CD4-positive, alpha-beta T cell treated with Interleukin-10 for 1 hour (primary cell): ENCODE measurements at regions not wholly inside any gene's neighbourhood (a gene's known extent, or its start where the extent isn't known, plus 50 kb on each side); places are given as distances from the start of the nearest gene placed in this dataset.

Experiments used
- DNase-seq: peaks from one replicate; pipeline ENCODE4 v3.0.0-alpha.2; 2020

DNA sequence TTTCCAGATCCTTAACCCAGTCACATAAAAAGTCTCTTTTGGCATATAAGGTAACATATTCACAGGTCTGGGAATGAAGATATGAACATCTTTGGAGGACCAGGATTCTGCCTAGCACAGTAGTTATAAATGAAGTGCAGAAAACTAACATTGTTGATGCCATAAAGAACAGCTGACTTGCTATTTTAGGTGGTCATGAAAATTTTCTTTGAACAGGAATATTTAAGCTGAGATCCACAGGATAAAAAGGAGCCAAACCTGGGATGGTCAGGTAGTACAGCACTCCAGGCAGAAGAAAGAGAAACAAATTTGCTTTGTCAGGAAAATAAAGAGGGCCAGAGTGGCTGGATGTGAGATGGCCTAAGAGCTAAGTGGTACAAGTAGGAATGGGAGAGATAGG is 80.0 kb downstream of the CENPW start:
- no peak for DNase-seq

DNA sequence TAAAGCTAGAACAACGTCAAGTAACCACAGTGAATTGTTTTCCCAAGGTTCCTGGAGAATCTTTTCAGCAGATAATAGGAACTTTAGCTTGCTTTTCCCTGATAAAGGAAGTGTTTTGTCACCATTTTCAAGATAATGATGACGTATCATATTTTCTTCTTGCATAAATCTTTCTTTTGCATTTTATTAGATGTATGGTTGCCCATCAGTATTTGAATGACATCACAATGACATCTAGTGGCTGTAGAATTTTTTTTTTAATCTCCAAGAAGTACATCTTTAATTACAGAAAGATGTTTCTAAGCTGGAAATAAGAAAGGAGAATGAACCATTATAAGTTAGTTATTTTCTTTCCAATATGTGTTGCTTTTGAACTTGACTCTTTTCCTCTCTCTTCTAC is 83.0 kb downstream of the CENPW start:
- no peak for DNase-seq

DNA sequence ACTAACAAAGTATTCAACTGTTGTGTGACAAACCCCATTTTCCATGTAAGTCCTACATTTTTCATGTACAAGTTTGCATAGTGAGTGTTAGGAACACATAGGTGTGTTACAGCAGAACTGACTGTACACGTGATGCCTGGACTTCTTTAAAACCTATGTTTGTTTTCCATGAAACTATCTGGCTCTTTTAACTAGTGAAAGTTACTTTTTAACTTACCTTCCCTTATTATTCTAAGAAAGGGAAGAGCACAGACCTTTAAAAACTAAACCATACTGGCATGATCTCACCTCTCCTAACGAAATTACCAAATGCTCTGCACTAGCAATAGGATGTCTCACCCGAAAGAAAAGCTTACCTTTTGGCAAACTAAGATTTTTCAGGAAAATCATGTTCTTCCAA is 87.8 kb downstream of the CENPW start:
- no peak for DNase-seq

DNA sequence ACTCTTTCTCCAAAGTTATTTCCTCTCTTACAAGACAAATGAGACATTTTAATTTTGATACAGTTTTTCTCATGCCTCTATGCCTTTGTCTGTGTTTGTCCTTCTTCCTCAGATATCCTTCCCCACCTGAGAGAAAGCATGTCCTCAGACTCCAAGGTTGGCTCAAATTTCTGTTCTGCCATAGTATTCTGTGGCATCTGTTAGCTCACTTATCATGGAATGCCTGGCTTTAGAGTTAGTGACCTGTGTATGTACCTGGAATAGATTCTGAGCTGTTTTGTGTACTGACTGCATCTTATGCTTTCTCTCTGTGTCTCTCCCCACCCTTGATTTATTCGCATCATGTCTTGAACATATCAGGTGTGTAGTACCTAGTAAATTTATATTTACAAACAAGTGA is 90.0 kb downstream of the CENPW start:
- DNase-seq, result no peak

DNA sequence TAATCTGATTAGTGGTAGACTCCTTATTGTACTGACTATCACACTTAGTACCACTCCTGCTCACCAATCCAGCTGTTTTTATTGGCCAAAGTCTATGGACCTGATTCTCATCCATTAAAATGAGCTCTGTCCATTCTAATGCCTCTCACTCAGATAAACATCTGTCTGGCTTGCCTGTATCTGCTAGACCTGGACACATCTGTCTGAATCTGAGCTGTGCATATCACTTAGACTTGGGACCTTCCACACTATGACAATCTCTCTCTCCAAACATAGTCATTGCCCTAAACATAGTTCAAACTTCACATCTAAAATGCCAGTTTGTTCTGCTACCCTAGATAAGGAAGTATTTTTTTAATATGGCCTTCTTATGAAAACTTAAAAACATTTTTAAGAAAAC is 92.6 kb downstream of the CENPW start:
- DNase-seq, result no peak

DNA sequence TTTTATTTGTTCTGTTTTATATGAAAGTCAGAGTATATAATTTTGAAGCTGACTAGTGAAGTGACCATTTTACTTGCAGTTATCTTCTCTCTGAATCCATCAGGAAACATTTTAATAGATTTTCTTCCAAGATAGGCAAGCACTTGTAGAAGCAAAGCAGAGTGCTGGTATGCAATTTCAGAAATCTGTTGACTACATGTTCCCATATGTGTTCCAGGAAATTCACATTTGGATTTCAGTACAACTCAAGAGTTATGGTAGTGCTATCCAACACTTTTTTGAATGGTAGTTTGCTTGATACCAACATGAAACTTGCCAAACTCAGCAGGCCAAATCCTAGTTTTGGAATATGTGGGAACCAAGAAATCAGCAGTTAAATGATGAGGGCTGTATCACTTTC is 94.0 kb downstream of the CENPW start:
- no peak for DNase-seq

DNA sequence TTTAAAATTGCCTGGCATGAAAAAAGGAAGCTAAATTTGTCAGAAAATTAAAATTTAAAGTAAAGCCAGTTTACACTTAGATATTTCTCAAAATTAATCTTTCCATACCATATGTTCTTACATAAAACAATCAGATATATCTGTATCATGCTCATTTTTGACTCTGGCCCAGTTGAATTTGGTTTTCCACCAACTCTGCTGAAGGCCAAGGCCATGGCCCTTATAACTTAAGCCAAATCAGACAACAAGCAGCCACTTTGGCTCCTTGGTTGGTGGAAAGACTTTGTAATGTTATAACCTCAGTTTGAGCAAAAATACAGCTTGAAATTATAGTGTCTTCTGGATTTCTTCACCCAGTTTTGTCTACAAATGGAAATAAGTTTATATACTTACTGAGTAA is 97.3 kb downstream of the CENPW start:
- no peak for DNase-seq

DNA sequence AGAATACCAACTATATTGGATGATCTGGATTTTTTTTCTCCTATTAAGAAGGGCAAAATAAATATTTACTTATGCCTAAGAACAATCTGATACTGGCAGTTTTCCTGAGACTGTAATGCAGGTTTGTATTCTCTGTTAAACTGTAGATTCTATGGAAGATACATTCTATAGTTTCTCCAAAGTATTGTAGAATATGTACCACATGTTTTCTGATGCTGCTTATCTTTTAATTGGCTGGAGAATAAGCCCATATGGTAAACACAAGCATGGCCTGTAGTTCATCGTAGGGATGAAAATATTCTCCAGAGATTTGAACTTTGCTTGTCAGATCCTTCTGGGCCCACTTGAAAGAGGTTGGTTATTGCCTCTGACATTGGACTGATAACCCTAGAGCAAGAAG is 99.1 kb downstream of the CENPW start:
- DNase-seq, result no peak

DNA sequence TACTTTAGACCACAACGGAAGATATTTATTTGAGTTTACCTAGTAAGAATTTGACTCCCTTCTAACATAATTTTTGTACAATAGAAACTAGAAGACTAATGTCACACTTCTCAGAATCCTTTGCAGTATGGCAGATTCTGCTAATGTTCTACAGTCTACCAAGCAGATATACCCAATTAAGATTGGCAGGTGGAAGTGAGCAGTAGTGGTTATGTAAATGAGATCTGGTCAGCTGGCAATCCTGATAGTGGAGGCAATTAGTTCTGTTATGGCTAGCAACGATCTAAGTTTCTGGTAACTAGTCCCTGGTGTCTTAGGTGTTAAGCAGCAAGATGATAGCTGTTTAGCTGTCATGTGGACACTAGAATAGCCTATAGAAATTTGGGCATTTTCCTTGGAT is 101.0 kb downstream of the CENPW start:
- no peak for DNase-seq

DNA sequence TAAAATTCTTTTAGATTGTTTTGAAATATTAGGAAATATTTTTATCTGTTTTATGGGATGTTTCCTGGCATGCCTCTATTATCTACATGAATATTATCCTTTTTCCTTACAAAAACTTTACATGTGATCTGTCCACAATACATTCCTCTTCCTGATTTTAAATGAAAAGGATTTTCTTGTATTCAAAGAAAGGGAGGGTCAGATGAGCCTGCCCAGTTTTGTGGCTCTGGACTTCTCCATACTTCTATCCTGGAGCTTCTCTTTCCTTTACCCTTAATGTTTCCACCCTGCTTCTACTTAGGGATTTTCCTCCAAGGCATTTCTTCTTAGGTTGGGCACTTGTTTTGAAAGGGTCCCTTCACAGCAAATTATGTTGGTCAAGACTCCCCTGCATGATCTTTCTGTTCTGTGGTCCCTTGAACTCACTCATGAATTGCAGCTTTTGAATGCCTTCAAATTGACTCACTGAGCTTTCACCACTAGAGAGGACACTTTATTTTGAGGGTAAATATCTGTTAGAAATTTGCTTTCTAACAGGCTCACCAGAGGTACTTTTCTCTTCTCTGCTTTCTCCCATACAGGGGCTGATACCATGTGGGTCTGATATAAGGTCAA is 104.9 kb downstream of the CENPW start:
- DNase-seq, result no peak

DNA sequence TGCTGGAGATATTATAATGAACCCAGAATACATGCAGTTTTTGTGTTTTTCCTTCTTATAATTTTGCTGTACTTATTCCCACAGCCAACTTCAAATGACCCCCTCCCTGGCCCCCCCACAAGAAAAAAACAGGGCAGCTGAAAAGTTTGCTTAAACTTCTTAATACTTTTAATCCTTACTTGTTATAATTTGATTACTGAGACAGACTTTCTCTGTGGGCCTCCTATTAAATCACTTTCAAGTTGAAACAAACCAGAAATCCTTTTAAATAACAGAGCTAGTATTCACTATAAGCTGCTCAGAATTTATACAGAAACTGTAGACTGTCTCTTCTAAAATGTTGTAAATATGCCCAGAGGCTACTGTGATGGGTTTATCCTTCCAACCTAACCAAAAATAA is 106.3 kb downstream of the CENPW start:
- no peak for DNase-seq

DNA sequence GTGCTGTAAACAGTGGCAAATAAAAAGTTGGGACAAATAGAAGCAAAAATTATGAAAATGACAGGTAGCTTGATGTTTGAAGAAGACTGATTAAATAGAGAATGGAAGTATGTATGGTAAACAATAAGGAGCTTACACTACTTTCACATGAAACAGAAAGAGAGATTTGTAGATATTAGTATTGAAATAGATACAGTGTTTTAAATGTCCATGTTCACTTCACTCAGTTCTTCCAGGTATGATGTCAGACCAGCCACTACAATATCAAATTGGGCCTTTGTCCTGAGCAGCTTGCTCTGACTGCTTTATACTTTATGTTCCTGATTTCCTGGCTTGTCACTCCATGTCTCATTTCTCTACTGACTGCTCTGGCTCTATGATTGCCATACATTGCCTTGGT is 107.5 kb downstream of the CENPW start:
- DNase-seq, result no peak

DNA sequence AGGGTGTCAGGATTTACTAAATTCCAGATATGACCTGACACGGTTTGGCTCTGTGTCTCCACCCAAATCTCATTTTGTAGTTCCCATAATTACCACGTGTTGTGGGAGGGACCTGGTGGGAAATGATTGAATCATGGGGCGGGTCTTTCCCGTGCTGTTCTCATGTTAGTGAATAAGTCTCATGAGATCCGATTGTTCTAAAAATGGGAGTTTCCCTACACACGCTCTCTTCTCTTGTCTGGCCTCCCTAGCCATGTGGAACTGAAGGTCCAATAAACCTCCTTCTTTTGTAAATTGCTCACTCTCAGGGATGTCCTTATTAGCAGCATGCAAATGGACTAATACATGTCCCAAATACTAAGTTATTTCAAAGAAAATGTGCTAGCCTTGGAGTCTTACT is 121.1 kb downstream of the CENPW start:
- DNase-seq, result no peak

DNA sequence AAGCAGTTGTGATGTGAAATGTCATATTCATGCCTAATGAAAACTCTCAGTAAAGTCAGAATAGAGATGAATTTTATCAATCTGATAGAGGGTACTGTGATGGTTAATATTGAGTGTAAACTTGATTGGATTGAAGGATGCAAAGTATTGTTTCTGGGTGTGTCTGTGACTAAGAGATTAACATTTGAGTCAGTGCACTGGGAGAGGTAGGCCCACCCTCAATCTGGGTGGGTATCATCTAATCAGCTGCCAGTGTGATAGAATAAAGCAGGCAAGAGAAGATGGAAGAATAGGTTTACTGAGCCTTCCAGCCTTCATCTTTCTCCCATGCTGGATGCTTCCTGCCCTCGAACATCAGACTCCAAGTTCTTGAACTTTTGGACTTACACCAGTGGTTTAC is 124.3 kb downstream of the CENPW start:
- no peak for DNase-seq

DNA sequence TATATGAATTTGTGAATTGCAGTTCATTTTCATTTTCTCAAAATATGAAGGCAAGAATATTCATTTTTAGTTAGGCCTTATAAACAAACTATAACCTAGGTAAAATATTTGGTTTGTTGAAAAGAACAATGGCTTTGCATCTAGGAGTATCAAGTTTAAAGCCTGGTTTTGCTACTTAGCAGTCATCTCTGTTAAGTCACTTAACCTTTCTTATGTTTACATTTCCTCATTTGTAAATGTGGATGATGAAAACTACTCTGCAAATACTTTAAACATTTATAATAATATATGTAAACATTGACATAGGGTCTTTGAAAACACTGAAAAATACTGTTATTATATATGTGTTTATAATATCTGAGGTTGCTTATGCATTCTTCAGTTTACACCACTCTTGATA is 135.5 kb downstream of the CENPW start:
- no peak for DNase-seq

DNA sequence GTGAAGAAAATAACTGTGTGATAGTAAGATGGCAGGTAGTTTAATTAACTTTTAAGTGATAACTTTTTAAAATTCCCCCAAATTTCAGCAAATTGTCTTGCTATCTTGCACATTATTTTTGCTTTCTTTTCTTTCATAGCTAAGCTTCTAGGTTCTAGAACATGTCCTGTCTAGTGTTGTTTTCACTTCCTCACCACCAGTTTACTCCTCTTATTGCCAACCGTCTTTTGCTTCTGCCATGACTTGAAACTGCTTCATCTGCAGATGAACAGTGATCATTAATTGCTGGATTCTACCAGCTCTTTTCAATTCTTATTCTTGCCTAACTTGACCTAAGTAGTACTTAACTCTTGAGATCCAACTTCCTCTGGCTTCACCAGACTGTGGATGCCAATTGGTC is 137.8 kb downstream of the CENPW start:
- no peak for DNase-seq

DNA sequence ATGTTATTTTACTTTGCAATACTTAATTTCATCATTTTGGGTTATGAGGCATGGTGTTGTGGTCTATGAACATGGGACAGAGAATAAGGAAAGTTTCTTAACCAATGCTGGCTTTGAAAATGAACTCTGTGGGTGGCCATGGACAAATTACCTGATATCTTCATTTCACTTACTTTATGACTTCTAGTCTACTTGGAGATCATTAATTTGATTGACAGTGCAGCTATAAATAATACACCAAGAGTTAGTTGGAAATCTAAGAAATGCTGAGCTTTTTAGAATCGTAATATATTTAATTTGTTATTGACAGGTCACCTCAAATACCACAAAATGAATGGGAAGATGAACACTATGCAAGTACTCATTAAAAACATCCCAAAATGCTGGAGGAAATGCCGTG is 140.4 kb downstream of the CENPW start:
- no peak for DNase-seq

DNA sequence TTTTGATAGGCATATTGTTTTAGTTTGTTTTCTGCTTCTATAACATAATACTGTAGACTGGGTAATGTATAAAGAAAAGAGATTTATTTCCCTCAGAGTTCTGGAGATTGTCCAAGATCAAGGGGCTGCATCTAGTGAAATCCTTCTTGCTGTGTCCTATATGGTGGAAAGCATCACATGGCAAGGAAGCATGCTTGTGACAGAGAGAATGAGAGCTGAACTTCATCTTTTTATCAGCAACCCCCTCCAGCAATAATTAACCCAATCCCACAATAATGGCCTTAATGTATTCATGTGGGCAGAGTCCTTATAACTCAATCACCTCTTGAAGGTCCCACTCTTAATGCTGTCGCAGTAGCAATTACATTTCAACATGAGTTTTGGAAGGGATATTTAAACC is 141.4 kb downstream of the CENPW start:
- no peak for DNase-seq

DNA sequence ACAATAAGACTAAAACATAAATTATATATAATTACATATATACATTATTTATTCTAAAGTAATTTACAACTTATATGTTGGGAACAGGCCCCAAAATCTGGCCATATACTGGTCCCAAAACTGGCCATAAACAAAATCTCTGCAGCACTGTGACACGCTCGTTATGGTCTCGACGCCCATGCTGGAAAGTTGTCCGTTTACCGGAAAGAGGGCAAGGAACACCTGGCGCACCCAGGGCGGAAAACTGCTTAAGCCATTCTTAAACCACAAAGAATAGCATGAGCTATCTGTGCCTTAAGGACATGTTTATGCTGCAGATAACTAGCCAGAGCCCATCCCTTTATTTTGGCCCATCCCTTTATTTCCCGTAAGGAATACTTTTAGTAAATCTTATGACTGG is 164.9 kb downstream of the CENPW start:
- DNase-seq, result no peak

DNA sequence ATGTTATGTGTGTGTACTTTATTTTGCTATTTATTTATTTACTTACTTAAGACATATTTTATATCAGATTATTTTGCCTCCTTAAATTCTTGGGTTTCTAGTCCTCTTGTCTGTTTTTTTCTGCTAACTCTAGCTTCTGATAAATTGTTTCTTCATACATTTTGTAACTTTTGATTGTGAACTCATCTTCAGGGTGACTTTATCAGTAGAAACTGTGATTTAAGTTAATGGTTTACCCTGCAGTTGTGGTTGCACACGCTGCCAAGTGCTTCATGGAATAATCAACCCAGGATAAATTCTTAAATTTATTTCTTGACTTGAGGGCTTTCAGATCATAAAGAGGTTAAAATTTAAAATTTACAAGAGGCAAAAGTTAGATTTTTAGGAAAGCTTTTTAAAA is 173.3 kb downstream of the CENPW start:
- no peak for DNase-seq

DNA sequence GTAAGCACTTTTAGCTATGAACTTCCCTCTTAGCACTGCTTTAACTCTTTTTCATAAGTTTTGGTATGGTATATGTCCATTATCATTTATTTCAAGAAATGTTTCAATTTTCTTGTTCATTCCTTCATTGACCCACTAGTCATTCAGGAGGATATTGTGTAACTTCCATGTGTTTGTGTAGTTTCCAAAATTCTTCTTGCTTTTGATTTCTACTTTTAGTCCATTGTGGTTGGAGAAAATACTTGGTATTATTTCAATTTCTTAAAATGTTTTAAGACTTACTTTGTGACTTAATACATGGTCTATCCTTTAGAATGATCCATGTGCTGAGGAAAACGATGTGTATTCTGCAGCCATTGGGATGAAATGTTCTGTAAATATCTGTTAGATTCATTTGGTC is 176.5 kb downstream of the CENPW start:
- no peak for DNase-seq

DNA sequence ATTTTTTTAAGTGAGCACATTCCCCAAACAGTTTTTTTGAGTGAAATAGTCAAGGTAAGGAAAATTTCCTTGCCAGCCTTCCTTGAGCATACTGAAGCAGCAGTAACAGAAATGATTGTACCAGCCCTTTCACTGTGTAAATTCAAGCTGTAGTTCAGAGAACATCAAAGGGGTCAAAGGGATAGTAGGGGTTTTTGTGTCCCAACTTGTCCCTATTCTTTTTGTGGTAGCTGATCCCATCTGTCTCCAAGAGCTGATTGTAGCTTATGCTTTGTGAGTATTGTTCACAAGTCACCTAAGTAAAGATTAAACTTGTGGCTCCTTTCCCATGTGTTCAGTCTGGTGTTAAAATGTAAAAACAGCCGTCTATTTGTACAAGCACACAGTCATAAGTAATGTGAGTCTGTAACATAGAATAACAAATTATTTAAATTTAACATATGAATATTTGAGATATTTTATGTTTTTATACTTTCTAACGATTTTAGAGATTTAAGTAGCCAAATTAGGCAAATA is 185.0 kb downstream of the CENPW start:
- DNase-seq, result no peak

DNA sequence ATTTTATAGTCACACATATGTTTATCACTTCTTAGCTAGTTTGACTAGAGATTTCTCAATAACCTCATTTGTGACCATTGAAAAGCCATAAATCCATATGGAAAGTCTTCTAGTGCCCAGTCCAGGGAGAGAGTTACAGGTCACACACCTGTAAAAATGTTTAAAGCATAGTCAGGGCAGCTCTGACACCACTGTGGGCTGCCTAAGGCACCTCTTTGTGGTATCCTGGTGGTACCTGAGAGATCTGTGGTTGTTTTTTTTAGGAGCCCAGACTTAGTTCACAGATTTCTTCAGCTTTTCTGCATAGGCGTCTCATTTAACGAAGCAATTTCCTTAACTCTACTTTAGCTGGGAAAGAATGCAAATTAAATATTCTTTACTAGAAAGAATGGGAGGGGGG is 186.6 kb downstream of the CENPW start:
- no peak for DNase-seq

DNA sequence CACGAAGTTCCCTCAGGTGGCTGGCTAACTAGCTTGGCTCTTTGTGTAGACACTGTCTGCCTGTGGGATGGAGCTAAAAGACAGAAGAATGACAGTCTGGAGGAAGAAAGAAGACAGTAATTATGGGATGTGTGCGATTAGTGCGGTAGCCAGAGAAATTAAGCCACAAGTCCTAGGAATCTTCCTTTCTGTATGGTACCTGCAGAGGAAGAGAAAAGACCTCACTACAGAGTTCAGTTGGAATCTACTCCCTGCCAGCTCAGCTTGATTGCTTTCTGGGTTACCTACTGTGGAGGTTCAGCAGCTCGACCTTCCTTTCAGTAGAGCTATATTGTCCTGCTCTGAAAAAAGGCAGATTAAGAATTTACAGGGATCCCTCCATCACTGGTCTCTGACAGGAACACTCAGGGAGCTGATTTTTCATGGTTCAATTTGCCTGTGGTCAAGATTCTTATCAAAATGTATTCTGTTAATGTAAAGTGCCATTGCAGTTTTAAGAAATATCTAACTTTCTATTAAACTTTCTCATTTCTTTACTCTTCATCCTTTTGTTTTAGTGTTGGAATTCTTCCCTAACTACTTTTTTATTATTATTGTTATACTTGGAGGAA is 187.2 kb downstream of the CENPW start:
- no peak for DNase-seq

DNA sequence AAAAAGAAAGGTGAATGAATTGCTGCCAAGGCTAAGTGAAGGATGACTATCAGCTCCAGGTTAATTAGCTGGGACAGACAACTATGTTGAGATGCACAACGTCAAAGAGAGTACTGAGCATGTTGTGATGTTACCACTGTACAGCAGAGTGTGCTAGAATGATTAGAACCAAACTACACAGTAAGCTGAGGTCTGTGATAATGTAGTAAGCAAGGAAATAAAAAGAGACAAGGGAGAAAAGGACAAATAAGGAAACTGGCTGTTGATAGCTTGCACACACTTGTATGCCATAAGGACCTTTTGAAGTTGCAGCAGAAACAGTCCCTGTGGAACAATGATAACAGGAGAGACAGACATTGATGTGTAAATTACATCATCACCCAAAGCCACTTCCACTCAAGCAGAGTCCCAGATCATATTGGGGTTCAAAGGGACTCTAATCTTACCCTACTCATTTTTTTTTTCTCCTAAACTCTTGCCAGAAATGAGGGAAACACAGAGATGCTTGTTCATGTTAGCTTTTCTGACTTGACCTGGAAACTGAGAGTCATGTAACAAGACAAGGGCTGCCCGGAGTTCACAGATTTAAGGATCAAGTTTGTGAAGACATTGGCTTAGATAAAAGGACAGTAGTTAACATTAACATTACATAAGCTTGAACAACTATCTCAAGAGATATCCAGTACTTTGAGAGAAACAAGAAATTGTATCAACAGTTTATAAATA is 189.9 kb downstream of the CENPW start:
- no peak for DNase-seq
